ACHN (cell line): ENCODE measurements at regions not wholly inside any gene's neighbourhood (a gene's known extent, or its start where the extent isn't known, plus 50 kb on each side); places are given as distances from the start of the nearest gene placed in this dataset.

Experiments used
- DNase-seq: peaks from one replicate; pipeline ENCODE4 v3.0.0-alpha.2; 2015
- in situ Hi-C: cut with HindIII; loops from 2 replicates; pipeline ENCODE4 v1.10.0; 2017; ENCODE audit warnings: low sequenced_read_pairs, low pct_ligation_motif_present, low pct_unique_long_range_greater_than_20kb

DNA sequence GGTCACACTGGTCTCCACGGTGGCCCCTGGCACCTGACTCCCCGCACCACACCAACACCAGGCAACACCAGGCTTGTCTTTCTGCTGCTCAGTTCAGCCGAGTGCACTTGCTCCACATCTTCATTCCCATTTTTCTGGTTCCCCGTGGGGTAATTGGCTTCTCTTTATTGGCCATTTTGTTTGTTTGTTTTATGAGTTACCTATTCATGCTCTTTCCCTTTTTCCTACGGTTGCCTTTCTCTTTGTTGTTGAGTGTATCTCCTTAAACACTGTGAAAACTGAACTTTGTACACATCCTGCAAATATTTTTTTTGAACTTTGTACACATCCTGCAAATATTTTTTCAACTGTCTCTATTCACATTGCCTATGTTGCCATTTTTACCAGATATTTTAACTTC is 834.0 kb downstream of the BRD1 start:
- in situ Hi-C loops: no loop called here
- no peak for DNase-seq

DNA sequence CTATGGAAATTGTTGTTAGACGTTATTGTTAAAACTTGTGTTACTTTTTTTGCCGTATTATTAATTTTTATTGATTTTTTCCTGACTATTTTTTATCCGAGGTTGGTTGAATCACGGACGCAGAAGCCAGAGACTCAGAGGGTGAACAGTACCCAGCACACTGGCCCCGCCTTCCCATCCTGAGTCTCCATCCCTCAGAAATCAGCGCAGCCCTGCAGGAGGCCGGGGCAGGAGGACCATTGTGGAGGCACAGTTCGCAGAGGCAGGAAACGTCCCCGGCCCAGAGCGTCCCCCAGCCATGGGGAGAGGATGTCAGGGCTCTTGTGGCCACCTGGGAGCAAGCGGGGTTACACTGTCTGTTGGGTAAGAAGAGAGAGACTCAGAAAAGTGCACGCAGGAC is 843.0 kb downstream of the BRD1 start:
- DNase-seq: no peak
- in situ Hi-C loops: no loop called here

DNA sequence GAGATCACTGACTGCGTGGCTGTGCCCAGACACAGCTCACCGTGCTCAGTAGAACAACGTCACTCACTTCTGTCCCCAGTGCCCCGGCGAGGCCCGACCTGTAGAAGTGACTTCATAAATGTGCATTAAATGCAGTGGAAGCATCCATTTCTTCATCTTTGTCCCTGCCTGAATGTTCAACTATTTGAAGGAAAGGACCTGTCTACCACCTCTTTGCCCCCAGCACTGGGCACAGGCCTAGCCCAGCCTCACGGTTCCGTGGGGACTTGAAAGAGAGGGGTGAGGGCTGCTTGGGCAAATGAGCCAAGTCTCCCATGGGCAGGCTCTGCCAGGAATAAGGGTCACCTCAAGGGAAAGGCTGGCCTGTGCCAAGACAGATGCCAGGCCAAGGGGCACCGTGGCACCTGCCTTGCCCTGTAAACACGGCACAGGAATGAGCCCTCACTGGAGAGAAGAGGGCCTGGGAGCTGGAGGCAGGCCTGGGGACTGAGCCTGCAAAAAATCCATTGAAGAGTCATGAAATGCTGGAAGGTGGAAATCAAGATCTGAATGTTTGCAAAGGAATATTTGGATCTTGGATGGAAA is 845.3 kb downstream of the BRD1 start:
- no peak for DNase-seq
- in situ Hi-C loops: no loop called here

DNA sequence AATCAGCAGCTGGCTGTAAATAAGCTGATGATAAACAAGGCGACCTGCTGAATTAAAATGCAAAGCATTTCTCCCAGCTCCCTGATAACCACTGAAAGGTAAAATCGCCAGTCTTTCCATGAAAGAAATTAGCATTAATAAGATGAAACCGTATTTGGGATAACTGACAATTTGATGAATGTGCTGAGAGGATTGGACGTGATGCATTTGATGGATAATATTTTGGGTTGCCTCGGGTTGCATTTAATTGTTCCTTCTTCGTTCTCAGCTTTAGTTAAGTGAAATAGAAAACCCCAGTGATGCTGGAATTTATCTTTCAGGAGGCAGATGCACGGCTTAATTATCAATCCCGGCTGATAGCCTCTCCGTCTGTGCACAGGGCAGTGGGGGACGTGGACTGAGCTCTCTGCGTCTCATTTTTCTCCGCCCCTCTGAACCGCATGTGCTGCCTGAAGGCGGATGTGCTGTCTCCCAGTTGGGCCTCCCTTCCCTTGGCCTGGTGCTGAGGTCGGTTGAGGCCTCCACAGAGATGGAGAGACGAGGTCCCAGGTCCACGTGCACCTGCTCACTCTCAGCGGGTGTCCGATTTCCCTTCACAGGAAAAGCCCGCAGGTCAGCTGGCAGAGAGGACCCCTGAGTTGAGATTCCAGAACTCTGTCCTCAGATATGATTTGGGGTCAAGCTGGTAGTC is 846.2 kb downstream of the BRD1 start:
- no peak for DNase-seq

DNA sequence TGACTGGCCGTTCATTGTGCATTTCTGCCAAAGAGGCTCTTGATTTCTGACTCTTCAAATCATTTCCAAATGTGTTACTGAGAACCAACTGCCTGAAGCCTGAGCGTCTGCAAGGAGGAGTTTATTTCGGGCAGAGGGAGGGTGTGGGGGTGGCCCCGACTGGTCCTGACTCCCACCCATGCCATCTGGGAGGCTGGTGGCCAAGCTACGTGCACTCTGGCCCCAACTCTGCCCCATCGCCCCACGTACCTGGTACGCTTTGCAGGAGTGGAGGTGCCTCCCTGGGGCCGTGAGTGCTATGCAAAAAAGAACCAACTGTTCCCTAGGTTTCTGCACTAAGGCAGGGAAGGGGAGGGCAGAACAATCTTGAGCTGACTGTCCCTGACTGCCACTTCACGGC is 846.8 kb downstream of the BRD1 start:
- in situ Hi-C loops: no loop called here
- no peak for DNase-seq

More for the DNA sequence above, 846.2 kb downstream of the BRD1 start:
- in situ Hi-C loops: no loop called here

DNA sequence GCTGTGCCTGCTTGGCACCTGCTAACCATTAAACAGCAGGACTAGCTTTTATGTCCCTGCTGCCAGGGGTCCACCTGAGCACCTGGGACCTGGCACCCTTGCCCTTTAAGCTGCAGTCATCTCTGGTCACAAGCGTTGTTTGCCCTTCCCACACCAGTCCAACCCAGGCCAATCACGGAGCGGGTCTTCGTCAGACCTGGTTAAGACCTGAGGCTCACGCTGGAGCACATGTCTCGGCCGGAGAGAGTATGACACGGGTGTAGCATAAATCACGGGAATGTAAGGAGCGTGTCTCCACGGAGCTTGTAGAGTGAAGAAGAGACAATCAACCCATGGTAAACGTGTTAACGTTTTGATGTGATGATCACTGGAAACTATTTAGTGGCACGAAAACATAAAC is 847.3 kb downstream of the BRD1 start:
- in situ Hi-C loops: no loop called here
- no peak for DNase-seq

DNA sequence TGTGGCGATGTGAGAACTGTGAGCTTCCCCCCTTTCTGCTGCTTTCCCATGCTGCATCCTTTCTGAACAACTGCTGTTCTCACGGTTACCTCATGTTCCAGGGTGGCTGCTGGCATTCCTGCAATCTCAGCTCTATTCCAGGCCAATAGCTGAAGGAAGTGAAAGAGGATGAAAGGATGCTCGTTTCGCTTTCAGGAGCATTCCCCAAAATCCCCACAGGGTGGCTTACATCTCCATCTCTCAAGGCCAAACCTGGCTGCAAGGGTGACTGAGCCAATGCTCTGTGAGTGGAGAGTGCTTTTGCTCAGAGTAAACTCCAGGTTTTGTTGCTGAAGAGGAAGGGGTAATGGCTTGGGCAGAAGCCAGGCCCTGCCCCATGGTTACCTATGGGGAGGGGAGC is 848.2 kb downstream of the BRD1 start:
- in situ Hi-C loops: no loop called here
- DNase-seq: no peak

DNA sequence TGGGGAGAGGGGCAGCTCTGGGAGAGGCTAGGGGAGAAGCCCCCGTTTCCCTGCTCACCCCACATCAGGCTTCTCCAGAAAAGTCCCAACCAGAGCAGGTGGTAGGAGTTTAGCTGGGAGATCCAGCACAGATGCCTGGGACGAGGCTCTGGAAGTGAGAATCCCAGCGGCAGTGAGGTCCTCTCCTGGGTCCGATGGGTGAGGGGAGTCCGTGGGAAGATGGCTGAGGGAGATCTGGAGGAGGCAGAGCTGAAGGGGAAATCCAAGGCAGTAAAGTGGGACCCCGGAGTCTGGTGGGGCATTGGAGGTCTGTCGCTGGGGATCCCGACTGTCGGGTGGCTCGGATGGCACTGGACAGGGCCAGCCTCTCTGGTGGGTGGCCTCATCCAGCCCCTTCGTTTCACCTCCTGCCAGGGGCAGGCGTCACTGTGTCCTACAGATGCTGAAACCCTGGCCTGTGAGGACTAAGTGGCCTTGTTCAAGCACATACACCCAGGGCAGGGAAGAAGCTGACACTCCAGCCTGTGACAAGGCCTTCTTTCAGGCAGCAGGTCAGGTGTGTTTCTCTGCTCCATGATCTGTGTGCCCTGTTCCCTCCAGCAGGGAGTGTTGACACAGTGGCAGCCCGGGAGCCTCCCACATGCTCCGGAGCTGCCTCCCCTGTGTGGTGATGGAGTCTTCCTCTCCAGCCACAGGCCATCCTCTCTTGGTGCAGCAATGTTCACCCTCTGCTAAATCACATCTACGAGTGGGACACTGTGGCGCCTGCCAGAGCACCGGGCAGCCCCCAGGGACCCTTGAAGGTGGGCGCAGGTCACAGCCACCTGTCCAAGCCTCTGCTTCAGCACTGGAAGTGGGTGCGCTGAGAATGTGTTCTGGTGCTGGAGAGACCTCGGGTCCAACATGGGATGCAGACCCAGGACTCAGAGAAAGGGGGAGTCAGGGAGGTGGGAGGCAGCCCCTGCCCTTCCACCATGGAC is 850.8 kb downstream of the BRD1 start:
- in situ Hi-C loops: no loop called here
- DNase-seq: no peak

DNA sequence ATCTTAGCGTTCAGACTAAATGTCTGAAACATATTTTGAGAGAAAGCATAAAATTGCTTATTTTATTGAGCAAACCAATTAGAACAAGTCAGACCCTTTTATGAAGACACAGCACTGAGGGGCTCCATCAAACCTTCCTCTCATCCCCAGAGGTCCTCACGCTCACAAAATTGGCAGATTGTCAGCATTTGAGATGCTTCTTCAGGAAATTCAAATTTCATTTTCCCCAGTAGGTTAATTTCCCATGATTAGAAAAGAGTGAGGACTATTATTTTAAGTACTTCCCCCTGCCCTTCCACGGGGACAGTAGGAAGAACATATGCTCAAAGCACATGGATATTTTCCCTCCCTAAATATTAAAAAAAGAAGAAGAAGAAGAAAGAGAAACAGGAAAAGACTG is 851.8 kb downstream of the BRD1 start:
- in situ Hi-C loops: no loop called here
- no peak for DNase-seq

DNA sequence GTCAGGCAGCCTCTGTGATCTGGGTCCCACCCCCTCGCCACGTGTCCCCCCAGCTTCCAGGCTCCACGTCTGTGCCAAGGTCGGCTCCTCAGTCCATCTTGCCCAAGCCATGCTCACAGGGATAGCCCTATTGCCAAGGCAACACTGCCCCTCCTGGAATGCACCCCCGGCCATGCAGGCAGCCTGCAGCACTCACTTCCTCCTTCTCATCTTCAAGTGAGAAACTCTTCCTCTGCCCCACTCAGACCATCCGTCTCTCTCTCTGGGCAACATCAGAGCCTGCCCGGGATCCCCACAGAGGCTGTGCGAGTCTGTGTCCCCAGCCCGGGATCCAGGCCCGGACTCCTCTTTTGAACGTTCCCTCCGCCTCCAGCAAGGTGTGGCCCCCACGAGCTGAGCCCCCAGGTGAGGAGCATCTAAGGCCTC is 852.3 kb downstream of the BRD1 start:
- no peak for DNase-seq
- in situ Hi-C loops: no loop called here

DNA sequence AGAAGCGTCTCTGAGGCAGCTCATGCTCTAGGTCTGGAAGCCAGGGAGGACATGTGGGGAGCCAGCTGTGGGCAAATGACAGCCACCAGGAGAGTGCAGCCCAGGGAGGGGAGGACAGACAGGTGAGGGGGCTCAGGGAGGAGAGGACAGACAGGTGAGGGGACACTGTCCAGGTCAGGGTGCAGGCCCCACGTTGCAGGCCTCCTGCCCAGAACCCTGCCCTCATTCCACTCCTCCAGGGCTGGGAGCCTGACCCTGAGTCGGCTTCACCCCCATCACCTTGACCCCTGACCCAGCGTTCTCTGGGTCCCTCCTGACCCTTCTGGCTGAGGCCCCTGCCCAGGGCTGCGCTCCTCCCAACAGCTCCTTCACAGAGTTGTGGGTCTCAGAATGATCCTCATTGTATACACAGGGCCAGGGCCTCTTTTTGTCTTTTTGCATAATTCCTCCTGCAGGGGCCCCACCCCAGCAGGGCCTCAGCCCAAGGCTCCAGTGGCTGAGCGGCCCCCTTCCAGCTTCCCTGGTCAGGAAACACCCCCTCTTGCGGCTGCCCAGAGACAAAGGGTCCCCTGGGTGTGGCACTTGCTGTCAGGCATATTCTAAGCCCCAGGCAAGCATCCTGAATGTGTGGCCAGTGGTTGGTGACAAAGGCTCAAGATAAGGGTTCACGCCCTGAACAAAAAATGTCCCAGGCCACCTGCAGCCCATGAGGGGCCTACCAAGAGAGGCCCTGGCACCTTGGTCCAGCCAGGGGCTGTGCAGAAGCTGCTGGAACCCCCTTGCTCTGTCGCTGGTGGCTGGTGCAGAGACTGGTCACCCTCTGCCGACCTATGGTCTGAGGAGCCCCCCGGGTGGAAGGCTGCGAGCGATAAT is 853.0 kb downstream of the BRD1 start:
- in situ Hi-C loops: no loop called here
- DNase-seq: no peak

DNA sequence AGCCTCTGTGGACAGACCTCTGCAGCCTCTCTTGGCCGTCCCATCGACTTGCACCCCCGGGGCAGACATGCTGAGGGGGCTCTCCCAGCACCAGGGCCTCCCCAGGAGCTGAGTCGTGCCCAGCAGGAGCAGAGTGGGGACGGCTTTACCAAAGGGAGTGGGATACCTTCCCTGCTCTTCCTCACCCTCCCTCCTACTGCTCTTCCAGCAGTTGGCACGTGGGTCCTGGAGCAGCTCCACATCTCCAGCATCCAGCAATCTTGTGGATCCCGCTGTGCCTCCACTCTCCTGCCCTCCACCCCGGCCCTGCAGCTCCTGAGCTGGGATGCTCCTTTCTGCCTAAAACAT is 854.0 kb downstream of the BRD1 start:
- DNase-seq: no peak
- in situ Hi-C loops: no loop called here

DNA sequence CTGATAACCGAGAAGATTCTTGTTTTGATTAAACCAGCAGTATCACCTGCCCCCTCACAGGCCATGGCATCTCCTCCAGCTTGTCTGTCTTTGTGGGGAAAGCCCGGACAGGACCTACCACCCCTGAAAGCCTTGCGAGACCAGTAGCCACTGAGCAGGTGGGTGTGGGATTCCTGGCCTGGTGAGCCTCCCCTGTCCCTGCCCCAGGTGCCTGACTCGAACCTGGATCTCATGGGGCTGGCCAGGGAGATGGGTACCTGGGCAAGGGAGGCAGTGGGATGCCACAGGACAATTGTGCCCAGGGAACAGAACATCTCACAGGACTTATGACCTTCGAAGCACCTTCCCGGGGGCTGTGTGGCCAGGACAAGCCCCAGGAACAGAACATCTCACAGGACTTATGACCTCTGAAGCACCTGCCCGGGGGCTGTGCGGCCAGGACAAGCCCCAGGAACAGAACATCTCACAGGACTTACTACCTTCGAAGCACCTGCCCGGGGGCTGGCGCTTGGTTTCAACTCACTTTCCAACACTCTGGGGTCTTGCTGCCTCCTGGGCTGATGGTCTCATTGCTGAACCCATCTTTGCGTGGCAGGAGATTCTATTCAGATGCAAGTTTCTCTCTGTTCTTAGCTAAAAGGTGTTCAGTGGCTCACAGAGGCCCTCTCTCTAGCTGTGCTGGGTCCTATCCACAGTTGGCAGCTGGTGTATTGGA is 854.5 kb downstream of the BRD1 start:
- in situ Hi-C loops: no loop called here
- no peak for DNase-seq

DNA sequence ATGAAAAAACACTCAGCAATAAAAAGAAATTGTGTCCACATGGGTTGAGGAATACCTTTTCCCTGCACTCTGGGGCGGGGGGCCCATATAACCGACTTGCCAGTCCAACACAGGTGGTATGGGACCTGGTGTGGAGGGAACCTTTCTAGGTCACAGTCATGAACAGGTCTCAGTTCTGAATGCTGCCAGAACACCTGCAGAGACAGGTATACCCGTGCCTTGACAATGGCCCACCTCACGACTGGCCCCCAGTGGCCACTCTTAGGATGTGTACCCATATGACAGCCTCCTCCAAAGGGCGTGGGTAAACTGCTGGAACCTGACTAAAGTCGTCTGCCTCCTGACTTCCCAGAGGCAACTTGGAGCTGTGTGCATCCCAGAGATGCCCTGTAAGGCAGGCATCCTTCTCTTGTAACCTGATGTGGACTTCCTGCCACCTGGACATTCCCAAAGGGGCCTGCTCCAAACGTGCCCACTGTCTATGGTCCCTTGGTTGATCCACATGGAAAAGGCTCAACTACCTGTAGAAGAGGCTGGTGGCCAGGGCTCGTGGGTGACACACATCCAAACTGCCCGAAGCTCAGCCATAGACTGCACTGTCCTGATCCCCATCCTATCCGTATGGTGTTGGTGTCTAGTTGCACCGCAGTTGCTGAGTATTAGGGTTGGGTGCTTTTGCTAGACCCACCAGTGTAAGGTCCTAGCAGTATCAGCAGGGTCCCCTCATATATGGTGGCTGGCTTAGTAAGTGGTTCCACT is 859.3 kb downstream of the BRD1 start:
- in situ Hi-C loops: no loop called here
- no peak for DNase-seq

DNA sequence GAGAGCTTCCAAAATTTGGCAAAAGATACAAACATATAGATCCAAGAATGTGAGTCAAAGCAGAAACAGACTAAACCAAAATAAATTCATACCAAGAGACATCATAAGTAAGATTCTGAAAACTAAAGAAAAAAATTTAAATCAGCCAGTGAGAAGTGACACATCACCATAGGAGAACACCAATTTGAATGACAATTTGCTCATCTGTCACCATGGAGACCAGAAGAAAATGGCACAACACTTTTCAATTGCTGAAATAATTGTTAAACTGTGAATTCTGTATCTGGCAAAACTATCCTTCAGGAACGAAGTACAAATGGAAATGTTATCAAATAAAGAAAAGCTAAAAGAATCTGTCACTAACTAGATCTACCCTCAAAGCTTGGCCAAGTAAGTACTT is 864.3 kb downstream of the BRD1 start:
- no peak for DNase-seq
- in situ Hi-C loops: no loop called here

DNA sequence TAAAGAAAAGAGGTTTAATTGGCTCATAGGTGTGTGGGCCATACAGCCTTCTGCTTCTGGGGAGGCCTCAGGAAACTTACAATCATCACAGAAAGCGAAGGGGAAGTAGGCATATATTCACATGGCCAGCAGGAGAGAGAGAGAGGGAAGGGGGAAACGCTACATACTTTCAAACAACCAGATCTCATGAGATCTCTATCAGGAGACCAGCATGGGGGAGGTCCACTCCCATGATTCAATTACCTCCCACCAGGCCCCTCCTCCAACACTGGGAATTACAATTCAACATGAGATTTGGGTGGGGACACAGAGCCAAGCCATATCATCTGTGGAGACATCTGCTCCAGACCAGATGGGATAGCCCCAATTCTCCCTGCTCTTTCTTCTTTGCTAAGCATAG is 866.0 kb downstream of the BRD1 start:
- in situ Hi-C loops: no loop called here
- no peak for DNase-seq

DNA sequence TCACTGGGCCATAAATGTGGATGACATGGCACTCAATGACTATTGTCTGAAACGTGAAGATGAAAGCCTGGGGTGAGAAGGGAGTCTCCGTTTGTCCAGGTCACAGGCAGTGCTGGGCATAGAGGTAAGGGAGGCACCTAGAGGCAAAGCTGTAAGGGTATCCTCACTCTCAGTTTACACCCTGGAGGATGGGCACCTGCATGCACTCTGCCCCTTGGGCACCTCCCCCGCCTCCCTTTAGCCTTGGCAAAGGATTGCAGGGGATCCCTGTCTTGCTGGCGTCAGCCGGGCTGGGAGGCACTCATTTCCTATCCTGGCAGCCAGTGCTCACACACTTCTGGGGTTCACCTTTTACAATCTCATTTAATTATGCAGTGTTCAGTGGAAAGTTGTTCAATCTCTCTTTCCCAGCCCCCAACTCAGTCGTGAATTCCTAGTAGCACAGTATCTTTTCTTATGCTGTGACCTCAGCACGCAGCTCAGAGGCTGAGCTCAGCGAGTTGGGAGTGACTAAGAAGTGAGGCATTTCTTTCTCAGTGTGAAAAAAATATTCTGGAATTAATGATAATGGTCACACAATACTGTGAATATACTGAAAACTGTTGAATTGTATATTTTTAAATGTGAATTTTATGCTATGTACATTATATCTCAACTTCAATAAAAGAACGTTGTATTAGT is 866.6 kb downstream of the BRD1 start:
- DNase-seq: no peak
- in situ Hi-C loops: no loop called here
